GM10847 (cell line): ENCODE measurements at regions not wholly inside any gene's neighbourhood (a gene's known extent, or its start where the extent isn't known, plus 50 kb on each side); places are given as distances from the start of the nearest gene placed in this dataset.

ENCODE experiments used
- POLR2A ChIP-seq: IDR thresholded peaks from 2 replicates; pipeline ENCODE4 v1.6.1; 2011; ENCODE audit not compliant: insufficient read length; ENCODE audit errors: extremely low read depth

DNA sequence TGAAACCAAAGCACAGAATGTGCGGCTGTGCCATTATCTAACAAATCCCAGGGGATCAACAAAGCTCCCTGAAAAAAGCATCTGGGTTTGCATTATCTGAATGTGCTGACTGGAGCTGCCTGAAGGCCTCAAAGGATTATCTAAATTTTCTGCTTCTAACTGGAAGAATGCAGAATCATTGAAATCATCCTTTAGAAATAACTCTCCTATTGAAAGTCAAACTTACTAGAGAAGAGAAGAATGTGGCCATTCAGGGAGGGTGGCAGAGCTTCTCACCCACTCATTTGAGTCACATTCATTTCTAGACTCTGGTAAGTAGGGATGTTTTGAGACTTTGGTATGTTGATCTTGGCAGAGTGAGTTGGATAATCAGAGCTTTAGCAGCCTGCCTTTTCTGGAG lies 220.6 kb upstream of the RGS6 start:
- TF ChIP-seq POLR2A: no peak

DNA sequence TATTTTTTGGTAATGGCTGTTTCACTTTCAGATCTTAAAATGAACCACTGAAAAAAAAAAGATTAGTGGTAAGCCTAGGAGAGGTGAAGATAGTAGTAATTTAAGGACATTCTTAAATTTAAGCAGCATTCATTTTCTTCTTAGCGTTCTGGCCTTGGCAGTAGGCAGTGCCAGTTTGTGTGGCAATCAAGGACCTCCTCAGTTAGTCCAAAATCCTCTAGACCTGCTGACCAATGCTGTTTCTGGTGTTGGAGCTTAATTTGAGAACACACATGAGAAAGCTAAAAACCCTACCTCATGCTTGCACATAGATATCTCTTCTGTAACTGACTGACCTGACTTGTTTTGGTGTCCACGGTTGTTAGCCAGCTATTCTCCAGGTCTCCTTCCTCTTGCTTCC lies 219.8 kb upstream of the RGS6 start:
- TF ChIP-seq POLR2A: no peak

DNA sequence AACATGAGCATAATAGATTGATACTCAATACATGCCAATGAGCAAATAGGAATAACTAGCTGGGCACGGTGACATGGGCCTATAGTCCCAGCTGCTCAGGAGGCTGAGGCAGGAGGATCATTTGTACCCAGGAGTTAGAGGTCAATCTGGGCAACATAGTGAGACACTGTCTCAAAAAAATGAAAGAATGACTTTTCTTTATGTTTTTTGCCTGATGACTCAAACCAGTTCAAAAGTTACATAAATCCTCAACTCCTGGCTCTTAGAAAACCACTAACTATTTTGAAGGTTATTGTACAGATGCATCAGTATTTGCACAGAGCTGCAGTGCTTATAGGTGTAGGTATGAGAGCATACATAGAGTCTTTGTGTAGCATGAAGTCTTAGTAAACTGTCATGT lies 219.2 kb upstream of the RGS6 start:
- TF ChIP-seq POLR2A: no peak

DNA sequence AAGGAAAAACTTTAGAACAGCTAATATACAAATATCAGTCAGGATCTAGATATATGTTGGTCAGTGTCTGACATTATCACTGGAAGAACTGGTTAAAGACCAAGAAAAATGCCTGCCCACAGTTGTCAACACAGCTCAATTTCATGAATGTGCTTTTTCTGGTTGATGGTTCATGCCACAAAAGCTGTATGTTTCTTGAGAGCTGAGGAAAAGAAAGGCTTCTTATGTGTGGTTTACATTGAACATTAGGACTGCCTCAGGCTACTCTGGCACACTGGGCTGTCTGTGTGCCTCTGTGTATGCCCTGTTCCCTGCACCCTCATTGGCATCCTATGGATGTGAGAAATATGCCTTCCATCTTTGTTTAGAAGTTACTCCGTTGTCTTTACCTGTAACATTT lies 218.8 kb upstream of the RGS6 start:
- TF ChIP-seq POLR2A: no peak

DNA sequence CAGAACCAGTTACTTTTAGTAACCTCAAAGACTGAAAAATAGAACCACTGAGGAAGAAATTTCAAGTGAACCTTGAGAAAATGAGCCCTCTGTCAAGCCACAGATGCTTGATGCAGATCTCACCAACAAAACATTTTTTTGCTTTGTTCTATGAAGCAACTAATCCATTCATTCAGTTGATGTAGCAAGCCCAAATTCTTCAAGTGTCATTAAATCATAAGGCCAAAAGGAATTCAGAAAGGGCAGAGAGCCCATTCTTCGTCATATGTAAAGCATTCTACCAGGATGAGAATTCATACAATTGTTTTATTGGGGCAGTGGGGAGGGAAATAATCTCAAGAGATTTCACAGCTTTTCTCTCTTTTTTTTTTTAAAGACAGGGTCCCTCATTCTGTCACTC lies 218.0 kb upstream of the RGS6 start:
- no peak for TF ChIP-seq POLR2A

DNA sequence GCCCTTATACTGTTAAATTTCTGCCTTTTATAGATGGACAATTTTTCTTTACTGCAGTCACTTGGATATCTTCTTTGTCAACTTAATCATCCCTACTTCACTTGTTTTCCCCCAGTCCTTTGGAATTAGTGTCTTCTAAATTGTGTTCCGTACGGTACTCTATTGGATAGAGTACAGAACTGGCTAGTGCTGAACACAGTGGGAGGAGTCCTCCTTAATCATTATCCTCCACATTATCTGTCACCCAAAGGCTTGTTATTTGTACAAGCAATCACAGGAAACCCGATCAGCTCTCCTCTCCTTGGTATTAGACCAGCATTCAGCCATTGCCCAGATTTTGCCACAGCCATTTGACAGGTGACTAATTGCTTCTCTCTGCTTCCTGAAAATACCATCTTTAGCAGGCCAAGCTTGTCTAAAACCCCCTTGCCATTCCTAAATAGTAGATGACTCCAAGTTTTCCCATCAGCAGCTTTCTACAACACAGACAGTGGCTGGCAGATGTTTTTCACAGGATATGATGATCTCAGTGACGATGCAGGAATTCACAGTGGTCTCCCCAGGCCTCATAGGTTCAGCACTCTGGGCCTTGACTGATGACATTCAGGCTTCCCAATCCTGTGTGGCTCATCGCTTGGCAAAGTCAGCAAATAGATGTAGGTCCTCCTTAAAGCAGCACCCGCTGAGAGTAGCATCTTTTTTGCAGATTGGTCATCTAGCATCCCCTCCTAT lies 216.0 kb upstream of the RGS6 start:
- TF ChIP-seq POLR2A: no peak

DNA sequence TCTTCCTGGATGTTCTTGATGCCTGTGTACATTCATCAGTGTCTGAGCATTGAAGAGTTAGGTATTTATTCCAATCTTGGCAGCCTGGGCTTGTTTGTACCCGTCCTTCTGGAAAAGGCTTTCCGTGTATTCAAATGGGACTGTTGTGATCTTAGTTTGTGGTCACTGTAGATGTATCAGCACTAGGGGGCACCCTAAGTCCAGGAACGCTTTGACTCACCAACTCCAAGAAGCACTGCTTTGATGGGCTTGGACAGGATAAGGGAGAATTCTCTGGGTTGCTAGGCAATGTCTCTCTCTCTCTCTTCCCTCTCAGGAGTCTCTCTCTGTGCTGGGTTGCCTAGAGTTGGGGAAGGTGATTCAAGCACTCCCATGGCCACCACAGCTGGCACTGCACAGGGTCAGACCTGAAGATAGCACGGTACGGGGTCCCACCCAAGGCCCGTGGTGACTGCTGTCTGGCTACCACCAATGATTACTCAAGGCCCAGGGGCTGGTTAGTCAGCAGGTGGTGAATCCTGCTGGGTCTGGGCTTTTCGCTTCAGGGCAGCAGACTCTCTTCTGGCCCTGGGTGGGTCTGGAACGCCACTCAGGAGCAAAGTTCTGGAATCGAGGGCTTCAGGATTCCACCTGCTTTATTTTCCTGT lies 211.1 kb upstream of the RGS6 start:
- TF ChIP-seq POLR2A: no peak

DNA sequence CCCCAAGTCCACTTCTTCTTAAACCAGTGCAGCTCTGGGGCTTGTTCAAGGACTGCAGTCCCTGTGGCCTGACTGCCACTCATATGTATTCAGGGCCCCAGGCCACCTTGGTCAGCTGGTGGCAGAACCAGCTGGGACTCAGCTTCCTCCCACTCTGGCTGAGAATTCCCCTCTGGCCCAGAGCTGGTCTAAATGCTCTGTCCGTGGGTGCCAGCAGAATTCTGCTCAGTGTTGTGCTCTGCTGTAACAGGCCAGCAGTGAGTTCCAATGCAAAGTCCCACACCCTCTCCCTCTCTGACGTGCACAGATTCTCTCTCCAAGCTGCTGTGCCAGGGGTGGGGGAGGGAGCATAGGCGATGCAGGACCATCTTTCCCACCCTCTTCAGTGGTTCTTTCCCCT lies 210.4 kb upstream of the RGS6 start:
- TF ChIP-seq POLR2A: no peak

DNA sequence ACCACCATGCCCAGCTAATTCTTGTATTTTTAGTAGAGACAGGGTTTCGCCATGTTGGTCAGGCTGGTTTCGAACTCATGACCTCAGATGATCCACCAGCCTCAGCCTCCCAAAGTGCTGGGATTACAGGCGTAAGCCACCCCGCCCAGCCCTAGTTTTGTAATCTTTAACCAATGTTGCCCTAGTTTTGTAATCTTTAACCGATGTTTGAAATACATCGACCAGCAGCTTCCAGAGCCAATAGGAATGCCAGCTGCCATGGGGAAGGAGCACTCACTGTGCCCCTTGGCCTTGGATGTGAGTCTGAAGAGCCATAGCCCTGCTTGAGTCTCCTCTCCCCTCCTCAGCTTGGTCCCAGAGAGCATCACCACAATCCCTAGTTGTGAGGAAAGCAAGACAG lies 209.3 kb upstream of the RGS6 start:
- no peak for TF ChIP-seq POLR2A

DNA sequence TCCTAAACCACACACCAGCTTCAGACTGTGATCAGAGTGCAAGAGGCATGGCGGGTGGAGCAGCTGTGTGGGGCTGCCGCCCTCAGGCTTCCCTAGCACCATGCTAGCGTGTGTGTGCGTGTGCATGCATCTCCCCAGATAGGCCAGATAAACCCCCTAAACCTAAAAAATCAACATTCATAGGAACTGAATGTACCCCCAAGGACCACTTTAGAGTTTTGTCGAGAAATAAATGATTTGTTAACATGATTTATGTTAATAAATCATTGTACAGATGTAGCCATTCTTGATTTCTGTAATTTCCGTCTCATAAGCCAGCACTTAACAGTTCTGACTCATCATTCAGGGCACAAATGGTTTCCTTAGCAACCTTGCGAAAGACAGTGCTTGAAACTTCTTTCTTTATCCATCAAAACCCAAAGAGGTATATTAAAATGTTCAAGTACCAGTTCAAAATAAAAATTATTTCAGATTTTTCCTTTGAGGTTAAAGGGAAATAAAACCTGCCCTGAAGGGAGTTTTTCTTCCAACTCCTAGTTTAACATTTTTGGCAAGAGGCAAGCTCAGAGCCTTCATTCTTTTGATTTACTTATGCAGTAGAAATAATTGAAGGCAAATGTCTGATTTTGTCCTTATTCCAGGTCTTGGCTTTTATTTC lies 206.2 kb upstream of the RGS6 start:
- TF ChIP-seq POLR2A: no peak

DNA sequence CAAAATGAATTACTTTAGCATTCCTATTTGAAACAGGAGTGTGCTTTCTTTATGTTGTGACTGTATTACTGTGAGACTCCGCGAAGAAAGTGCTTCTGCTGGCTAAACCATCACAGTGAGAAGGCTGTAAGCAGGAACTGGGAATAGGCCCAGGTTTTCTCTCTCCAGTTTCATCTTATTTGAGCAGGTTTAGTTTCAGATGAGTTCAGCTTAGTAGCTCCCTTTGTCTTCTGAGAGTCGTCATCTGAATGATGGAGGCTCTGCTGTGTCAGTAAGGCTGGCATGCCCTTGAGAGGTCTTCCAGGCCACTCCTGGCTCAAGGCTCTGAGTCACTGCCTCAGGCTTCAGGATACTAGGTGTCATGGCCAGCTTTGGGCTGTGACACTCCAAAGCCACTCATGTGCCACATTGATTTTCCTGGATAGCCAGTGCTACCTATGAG lies 205.6 kb upstream of the RGS6 start:
- TF ChIP-seq POLR2A: no peak

DNA sequence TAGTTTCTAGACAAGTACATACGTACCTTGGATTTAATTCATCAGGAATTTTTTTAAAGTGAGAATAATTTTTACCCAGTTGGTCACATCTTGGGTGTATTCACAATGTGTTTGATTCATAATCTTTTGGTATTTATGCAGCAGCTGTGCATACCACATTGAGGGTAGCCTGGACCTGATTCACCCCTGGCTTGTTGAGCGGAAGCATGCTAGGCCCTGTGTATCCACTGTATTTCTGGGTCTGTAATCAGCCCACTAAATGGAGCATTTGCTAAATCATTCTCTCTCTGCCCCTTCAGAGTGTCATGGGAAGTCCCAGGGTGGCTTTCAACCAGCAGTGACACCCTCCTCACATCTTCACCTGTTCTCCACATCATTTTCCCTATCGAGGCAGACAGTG lies 203.8 kb upstream of the RGS6 start:
- TF ChIP-seq POLR2A: no peak

DNA sequence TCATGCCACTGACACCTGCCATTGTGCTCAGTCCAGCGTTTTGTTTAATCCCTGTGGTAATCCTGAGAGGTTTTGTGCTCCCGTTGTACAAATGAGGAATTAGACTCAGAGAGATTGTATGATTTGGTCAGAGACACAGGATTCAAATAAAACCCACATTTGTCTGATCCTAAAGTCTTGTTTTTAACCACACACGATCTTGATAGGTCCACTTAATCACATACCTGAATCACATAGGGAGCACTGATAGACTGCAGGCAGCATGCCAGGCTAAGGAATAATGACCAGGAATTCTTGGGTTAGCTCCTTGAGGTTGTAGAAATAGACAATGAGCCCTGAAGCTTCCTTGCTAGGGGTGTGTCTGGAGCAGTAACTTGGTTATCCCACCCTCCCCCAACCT lies 202.6 kb upstream of the RGS6 start:
- TF ChIP-seq POLR2A: no peak

DNA sequence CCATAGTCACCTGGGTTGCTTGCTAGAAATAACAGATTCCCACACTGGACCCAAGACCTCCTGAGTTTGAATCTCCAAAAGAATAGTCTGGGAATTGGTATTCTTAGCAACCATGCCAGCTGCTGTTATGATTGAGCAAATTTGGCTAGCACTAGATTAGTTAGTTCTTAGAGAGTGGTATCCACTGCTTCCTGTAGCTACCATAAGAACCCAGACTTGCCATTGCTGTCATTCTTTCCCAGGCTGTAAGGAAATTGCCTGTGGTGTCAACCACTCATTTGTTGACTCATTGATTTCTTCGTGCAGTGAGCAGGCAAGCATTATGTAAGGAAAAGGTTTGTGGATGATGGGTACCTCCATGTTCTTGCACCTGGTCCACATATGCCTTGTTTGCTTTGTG lies 201.8 kb upstream of the RGS6 start:
- no peak for TF ChIP-seq POLR2A

DNA sequence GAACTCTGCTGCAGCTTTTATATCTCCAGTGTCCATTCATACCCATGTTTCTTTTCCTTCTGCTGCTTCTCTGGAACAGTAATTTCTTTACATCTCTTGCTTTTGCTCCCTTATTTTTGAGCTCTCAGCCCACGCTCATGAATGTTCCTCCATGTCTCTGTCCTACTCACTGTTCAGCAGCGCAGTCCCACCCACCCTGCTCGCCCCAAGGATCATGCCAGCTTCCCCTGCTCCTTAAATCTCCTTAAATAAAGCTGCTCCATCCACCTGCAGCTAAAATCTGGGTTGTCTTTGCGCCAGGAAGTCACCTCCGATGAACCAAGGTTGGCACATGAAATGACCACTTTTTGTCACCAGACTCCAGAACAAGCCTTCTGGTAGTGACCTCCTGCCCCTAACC lies 201.1 kb upstream of the RGS6 start:
- TF ChIP-seq POLR2A: no peak

DNA sequence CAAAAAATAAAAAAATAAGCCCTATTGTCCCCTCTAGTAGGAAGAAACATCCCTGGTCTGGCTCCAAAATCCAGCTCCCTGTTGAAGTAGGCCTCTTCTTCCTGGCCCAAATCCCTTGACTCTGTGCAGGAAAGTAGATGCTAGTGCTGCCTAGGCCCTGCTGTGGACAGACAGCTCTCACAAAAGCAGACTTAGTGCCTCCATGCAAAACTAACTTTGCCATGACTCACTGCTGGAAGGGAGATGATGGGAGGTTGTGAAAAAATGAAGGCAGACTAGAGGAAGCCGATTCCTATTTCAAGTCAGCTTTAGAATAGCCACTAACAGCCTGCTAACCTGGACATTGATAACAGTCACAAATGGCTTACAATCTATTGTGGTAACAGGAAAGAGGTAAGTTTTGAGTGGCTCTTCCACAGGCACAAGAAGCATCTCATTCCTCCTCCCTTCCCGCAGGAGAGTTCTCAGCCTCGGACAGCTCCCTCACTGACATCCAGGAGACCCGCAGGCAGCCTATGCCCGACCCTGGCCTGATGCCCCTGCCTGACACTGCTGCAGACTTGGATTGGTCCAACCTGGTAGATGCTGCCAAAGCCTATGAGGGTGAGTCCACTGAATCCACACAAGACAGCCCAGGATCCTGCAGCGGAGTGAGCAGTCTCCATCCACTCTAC lies 198.9 kb upstream of the RGS6 start:
- TF ChIP-seq POLR2A: no peak
